Parathyroid adenoma (tissue), 2 donors: ENCODE measurements at regions not wholly inside any gene's neighbourhood (a gene's known extent, or its start where the extent isn't known, plus 50 kb on each side); places are given as distances from the start of the nearest gene placed in this dataset.
"Not testable (repeated sequence)": the region's sequence is repeated elsewhere in the genome, so short reads cannot be mapped to it uniquely, and the experiment has no call there.

ENCODE experiments used
- H2AFZ ChIP-seq: fragments of 300-600 bp; sonication (generic); one replicate; pipeline ENCODE4 v1.7.0; 2017; ENCODE audit warnings: antibody characterized with exemption, mild to moderate bottlenecking
- H3K27ac ChIP-seq: fragments of 300-600 bp; sonication (generic); one replicate; pipeline ENCODE4 v1.7.0; 2017
- H3K27me3 ChIP-seq: fragments of 300-600 bp; sonication (generic); one replicate; pipeline ENCODE4 v1.7.0; 2017; ENCODE audit warnings: low read length; ENCODE audit not compliant: control insufficient read depth, insufficient read depth
- H3K36me3 ChIP-seq: fragments of 300-600 bp; sonication (generic); one replicate; pipeline ENCODE4 v1.7.0; 2017; ENCODE audit warnings: low read length; ENCODE audit not compliant: control insufficient read depth, insufficient read depth
- H3K4me1 ChIP-seq: fragments of 300-600 bp; sonication (generic); one replicate; pipeline ENCODE4 v1.7.0; 2017; ENCODE audit warnings: control low read depth
- H3K4me2 ChIP-seq: fragments of 300-600 bp; sonication (generic); one replicate; pipeline ENCODE4 v1.7.0; 2017; ENCODE audit warnings: low read length
- H3K4me3 ChIP-seq: fragments of 300-600 bp; sonication (generic); one replicate; pipeline ENCODE4 v1.7.0; 2017; ENCODE audit warnings: low read depth, low read length
- H3K79me2 ChIP-seq: fragments of 300-600 bp; sonication (generic); one replicate; pipeline ENCODE4 v1.7.0; 2017; ENCODE audit warnings: control low read depth
- H3K9ac ChIP-seq: fragments of 300-600 bp; sonication (generic); one replicate; pipeline ENCODE4 v1.7.0; 2017; ENCODE audit warnings: mild to moderate bottlenecking
- H3K9me3 ChIP-seq: fragments of 300-600 bp; sonication (generic); one replicate; pipeline ENCODE4 v1.7.0; 2017; ENCODE audit warnings: low read length; ENCODE audit not compliant: control insufficient read depth
- TF ChIP-seq, protein P1 (sequence below): fragments of 300-600 bp; sonication (generic); IDR thresholded peaks from one replicate; pipeline ENCODE4 v1.7.0; 2017; ENCODE audit warnings: antibody characterized with exemption, mild to moderate bottlenecking
- donor health status: primary hyperparathyroidism.

DNA sequence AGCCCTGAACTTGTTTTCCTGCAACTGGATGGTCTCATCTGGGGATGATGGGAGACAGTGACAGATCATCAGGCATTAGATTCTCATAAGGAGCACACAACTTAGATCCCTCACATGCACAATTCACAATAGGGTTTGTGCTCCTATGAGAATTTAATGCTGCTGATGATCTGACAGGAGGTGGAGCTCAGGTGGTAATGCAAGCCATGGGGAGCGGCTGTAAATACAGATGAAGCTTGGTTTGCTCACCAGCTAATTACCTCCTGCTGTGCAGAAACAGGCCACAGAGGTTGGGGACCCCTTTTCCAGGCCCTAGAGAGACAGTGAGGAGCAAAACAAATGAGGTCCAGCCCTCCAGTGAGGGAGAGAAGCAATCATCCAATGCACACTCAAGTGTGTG is 168.6 kb downstream of the RGS9 start:
- TF ChIP-seq, protein P1, sequence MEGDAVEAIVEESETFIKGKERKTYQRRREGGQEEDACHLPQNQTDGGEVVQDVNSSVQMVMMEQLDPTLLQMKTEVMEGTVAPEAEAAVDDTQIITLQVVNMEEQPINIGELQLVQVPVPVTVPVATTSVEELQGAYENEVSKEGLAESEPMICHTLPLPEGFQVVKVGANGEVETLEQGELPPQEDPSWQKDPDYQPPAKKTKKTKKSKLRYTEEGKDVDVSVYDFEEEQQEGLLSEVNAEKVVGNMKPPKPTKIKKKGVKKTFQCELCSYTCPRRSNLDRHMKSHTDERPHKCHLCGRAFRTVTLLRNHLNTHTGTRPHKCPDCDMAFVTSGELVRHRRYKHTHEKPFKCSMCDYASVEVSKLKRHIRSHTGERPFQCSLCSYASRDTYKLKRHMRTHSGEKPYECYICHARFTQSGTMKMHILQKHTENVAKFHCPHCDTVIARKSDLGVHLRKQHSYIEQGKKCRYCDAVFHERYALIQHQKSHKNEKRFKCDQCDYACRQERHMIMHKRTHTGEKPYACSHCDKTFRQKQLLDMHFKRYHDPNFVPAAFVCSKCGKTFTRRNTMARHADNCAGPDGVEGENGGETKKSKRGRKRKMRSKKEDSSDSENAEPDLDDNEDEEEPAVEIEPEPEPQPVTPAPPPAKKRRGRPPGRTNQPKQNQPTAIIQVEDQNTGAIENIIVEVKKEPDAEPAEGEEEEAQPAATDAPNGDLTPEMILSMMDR = no peak
- no peaks in the 10 kb centered on the region for H3K9me3 ChIP-seq
- no peak overlapping the region for H3K4me3 ChIP-seq

DNA sequence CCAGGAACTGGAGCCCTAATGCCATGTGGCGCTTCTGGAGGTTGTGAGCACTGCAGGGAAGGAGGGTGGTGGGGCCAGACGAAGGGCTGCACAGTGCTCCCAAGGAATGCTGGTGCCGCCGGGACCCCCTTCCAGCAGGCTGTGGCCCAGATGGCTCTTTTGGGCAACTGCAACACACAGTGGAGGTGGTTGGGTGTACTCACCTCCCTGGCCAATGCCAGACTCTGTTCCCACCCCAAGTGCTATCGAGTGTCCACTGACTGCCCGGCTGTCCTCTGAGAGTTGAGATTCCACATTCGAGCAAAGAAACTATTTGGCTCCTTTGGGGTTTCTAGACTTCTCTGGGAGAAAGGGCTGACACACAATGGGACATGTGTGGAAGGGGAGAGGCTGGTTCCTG is 167.9 kb downstream of the RGS9 start:
- Histone ChIP-seq H2AFZ (no peak overlapping the region), H3K4me1 (peaks cover 19% of the 10 kb centered on the region), H3K4me3 (no peak overlapping the region), H3K27me3 (no peaks in the 10 kb centered on the region), H3K9me3 (no peaks in the 10 kb centered on the region), H3K4me2 (no peak overlapping the region), H3K79me2 (no peaks in the 10 kb centered on the region), H3K27ac (no peak overlapping the region), H3K36me3 (no peaks in the 10 kb centered on the region), H3K9ac (no peak overlapping the region)
- TF ChIP-seq, protein P1 = no peak

More for the DNA sequence above, 168.6 kb downstream of the RGS9 start:
- Histone ChIP-seq H3K36me3 (no peaks in the 10 kb centered on the region), H3K9ac (no peak overlapping the region), H2AFZ (no peak overlapping the region), H3K4me2 (no peak overlapping the region), H3K4me1 (peaks cover 20% of the 10 kb centered on the region), H3K27ac (no peak overlapping the region), H3K79me2 (no peaks in the 10 kb centered on the region), H3K27me3 (no peaks in the 10 kb centered on the region)

DNA sequence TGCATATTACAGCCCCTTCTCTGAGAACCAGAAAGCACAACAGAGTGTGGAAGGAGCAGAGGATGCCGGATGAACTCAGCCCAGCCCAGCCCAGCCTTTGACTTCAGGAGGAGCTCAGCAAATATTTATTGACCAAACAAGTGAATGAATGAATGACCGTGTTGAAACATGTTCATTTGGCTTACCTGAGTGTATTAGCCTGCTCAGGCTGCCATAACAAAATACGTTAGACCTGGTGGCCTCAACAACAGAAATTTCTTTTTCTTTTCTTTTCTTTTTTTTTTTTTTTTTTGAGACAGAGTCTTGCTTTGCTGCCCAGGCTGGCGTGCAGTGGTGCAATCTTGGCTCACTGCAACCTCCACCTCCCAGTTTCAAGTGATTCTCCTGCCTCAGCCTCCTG is 164.7 kb downstream of the RGS9 start:
- H3K27me3 ChIP-seq, H2AFZ ChIP-seq, H3K9ac ChIP-seq, H3K27ac ChIP-seq, H3K79me2 ChIP-seq, H3K9me3 ChIP-seq, H3K4me2 ChIP-seq, H3K4me1 ChIP-seq, H3K36me3 ChIP-seq, H3K4me3 ChIP-seq: not testable (repeated sequence)

DNA sequence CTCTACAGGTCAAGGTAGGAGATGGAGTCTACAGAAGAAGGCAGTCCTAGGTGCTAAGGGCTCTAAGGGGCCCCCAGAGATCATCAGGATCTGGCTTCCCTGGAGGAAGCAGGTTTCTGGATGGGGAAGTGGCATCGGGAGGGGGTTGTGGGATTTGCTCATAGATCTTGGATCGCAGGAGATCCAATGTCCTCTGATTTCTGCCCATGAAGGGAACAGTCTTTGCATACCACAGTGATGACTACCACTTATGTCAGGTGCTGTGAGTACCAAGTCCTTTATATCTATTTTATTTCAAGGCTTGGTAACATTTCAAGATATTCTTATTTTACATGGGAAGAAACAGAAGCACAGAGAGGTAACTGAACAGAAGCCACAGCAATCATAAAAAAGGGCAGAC is 164.0 kb downstream of the RGS9 start:
- no peak overlapping the region for H3K9ac ChIP-seq
- H3K79me2 ChIP-seq = no peaks in the 10 kb centered on the region
- no peaks in the 10 kb centered on the region for H3K27me3 ChIP-seq
- no peaks in the 10 kb centered on the region for H3K9me3 ChIP-seq
- no peaks in the 10 kb centered on the region for H3K4me1 ChIP-seq
- TF ChIP-seq, protein P1 = no peak
- no peaks in the 10 kb centered on the region for H3K36me3 ChIP-seq
- no peak overlapping the region for H3K4me2 ChIP-seq
- H3K27ac ChIP-seq = no peak overlapping the region
- H2AFZ ChIP-seq = no peak overlapping the region
- H3K4me3 ChIP-seq = no peak overlapping the region

DNA sequence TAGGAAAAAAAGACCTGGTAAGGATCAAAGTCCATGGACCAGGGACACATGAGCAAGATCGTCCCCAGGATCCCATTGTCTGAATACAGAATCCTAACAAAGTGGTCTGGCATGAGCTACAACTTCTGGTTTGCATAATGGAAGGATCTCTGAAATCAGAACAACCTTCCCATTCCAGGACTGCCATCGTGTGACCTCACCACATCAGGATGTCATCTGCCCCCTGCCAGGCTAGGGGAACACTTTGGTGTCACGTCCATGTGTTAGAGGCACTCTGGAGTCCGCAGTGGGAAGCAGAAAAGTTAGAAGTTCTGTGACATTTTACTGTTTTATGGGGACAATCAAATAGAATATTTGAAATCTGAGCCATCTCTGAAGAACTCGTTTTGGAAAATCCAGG is 160.7 kb downstream of the RGS9 start:
- Histone ChIP-seq H3K9ac (no peak overlapping the region), H3K4me3 (no peak overlapping the region), H3K27me3 (no peaks in the 10 kb centered on the region), H3K4me2 (no peak overlapping the region), H2AFZ (no peak overlapping the region), H3K79me2 (no peaks in the 10 kb centered on the region), H3K9me3 (no peaks in the 10 kb centered on the region), H3K36me3 (no peaks in the 10 kb centered on the region), H3K27ac (no peak overlapping the region), H3K4me1 (peaks cover 7% of the 10 kb centered on the region)
- TF ChIP-seq, protein P1 = no peak
